ENCODE measurements at regions not wholly inside any gene's neighbourhood (a gene's known extent, or its start where the extent isn't known, plus 50 kb on each side); places are given as distances from the start of the nearest gene placed in this dataset.

- H3K4me3 ChIP-seq (ENCODE audit: low read depth, low read length) = no peak overlapping the region
- TF ChIP-seq CTCF (IDR thresholded peaks at IDR 0.05; ENCODE audit: borderline replicate concordance, insufficient read depth, low read depth, low read length) = no peak
Measured at GRCh38 chr2:16554060-16554583, 111.5 kb downstream of the CYRIA start.

GRCh38 chr2:16553226-16553625, 112.4 kb downstream of the CYRIA start:
- peak; percentile 54; the same call in 1 of the 2 replicates for TF ChIP-seq CTCF (IDR thresholded peaks at IDR 0.05; ENCODE audit: borderline replicate concordance, insufficient read depth, low read depth, low read length)
- H3K4me3 ChIP-seq (ENCODE audit: low read depth, low read length) = no peak overlapping the region

- TF ChIP-seq CTCF (IDR thresholded peaks at IDR 0.05; ENCODE audit: borderline replicate concordance, insufficient read depth, low read depth, low read length) = no peak
- H3K4me3 ChIP-seq (ENCODE audit: low read depth, low read length) = no peak overlapping the region
Measured at GRCh38 chr2:16552202-16552601, 113.4 kb downstream of the CYRIA start.

GRCh38 chr2:16548036-16548435, 117.6 kb downstream of the CYRIA start:
- no peak overlapping the region for H3K4me3 ChIP-seq (ENCODE audit: low read depth, low read length)
- no peak for TF ChIP-seq CTCF (IDR thresholded peaks at IDR 0.05; ENCODE audit: borderline replicate concordance, insufficient read depth, low read depth, low read length)

GRCh38 chr2:16546128-16546754, 119.4 kb downstream of the CYRIA start:
- no peak overlapping the region for H3K4me3 ChIP-seq (ENCODE audit: low read depth, low read length)
- TF ChIP-seq CTCF (IDR thresholded peaks at IDR 0.05; ENCODE audit: borderline replicate concordance, insufficient read depth, low read depth, low read length) = no peak

- no peak for TF ChIP-seq CTCF (IDR thresholded peaks at IDR 0.05; ENCODE audit: borderline replicate concordance, insufficient read depth, low read depth, low read length)
- no peak overlapping the region for H3K4me3 ChIP-seq (ENCODE audit: low read depth, low read length)
Measured at GRCh38 chr2:16538707-16539106, 126.9 kb downstream of the CYRIA start.

- TF ChIP-seq CTCF (IDR thresholded peaks at IDR 0.05; ENCODE audit: borderline replicate concordance, insufficient read depth, low read depth, low read length) = no peak
- H3K4me3 ChIP-seq (ENCODE audit: low read depth, low read length) = no peak overlapping the region
Measured at GRCh38 chr2:16537347-16537746, 128.3 kb downstream of the CYRIA start.
